NCI-H2081 treated with DMSO at 0.1 percent for 48 hours (cell line): ENCODE measurements at regions not wholly inside any gene's neighbourhood (a gene's known extent, or its start where the extent isn't known, plus 50 kb on each side); places are given as distances from the start of the nearest gene placed in this dataset.

Experiments
- DNase-seq: peaks from one replicate; lab custom pipeline; 2025; lab: John Stamatoyannopoulos, UW

DNA sequence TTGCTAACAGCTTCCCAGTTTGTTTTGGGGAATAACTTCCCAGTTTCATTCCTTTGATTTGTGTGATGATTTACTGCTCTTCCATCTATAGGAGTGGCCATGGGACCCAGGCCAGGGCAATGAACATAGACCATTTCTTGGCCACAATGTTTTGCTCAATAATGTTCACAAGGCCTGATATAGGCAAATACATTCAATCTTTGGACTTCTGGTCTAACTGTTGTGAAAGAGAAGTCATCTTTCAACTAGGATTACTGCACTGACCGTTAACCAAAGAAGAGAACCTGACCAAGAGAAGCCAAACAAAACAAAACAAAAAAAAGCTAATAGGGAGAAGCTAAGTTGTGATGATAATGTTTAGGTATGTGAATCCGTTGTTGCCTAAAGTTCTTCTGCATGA, 221.8 kb upstream of the SUCLG2 start:
- DNase-seq = no peak

DNA sequence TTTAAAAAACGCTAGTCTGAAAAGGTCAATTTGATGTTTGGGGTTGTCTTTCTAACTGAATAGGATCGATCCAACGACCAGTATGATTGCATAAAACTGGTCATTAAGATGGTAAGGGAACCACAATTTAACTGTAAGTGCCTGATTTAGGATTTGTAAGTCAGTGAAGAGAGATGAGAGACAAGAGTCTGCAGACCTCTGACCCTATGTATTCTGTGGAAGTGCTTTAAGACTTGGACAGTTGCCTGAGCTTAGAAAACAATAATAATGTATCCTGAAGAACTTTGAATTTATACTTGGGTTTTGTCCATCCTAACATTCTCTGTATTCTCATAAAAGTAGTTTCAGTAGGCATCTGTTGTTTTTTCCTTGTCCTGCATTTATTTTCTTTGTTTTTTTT, 221.4 kb upstream of the SUCLG2 start:
- no peak for DNase-seq

DNA sequence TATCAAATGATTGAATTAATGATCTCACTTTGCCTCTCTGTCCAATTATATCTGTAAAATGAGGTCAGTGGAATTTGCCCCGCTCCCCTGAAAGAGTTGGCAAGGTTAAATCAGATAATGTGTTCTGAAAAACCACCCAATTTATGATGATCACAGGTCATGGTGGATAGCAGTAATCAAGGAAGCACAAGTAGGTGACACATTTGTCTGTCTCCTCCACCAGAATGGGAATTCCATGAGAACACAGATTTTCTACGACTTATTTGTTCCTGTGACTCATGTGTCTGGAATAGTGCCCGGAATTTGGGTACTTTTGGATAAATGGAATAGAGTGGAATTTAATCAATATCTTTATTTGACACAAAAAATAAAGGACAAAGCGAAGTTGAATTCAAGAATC, 220.9 kb upstream of the SUCLG2 start:
- no peak for DNase-seq

DNA sequence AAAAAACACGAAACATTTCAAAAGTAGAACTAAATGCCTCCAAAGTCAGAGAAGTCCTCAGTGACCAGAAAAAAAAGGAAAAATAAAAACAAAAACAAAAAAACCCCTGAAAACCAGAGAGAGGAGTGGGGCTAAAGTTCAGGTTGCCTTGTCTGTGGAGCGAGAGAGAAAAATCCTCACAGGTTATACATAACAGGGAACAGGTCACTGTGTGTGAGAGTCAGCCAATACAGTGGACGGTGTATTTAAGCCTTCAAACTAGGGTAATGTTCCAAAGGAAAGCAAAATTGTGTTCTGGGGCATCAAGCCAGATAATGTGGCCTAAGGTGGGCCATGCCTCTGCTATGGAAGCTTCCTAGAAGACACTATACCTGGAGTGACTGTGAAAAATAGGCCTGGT, 216.1 kb upstream of the SUCLG2 start:
- no peak for DNase-seq

DNA sequence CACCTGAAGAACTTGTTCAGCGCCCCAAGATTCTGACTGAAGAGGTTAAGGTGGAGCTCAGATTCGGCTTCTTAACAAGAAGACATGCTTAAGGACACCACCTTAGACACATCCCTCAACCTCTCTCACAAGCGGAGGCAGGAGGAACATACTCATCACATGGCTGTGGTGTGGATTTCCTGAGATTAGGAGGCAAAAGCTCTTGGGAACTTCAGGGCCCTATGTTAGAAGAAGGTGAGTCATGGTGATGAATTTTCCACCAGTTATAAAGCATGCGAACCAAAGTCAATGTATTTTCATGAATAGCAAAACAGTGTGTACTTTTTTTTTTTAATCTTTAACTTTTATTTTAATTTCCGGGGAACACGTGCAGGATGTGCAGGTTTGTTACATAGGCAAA, 212.2 kb upstream of the SUCLG2 start:
- DNase-seq = no peak

DNA sequence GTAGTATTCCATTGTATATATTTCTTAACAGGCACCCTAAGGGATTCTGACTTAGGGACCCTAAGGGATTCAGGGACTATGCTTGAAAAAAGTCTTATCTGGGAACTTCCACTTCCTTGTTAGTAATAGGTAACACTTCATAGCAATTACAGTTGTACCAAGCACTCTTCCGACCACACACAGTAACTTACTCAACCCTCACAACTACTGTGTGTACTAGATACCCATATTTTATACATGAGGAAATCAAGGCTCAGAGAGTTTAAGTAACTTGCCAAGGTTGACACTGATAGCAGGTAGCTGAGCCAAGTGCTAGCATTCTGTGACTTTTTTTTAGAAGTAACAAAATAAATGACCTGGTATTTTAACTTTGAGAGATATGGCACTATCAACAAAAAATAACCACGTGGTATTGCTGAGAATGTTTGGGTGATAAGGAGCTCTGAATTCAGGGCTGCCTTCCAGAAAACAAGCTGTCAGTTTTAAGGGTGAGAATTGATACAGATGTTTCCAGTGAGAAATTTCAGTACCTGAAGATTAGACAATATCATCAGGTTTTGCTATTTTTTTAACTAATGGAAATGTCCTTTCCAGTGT, 210.3 kb upstream of the SUCLG2 start:
- no peak for DNase-seq

DNA sequence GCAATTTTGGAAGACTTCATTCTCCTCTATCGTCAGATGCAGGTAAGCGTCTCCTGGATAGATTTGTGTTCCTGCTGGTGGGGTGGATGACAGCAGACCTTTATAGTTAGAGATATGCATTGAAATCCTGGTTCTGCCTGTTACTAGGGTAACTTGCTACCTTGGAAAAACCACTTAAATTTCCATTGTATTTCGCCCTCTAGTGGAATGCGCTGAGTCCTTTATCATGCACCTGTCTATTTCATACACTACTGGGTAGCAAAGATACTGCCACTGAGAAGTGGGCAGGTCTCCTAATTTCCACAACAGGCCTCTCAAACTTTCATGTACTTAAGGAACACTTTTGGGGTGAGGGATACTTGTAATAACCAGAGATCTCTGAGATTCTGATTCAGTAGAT, 209.5 kb upstream of the SUCLG2 start:
- DNase-seq = no peak

DNA sequence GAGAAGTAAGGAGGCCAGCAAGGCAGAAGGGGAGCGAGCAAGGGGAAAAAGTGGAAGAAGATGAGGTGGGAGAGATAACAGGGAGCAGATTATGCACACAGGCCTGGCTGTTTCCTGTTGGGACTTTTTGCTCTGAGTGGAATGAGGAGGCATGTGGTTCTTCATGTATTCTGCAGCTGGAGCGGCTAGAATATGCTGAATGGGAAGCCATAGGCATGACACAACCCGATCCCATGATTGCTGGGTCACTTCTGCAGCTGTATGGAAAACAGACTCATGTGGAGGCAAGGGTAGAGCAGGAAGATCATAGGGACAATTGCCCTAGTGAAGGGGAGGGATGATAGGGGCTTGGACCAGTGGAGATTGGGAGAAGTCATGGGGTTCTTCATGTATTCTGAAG, 206.0 kb upstream of the SUCLG2 start:
- no peak for DNase-seq

DNA sequence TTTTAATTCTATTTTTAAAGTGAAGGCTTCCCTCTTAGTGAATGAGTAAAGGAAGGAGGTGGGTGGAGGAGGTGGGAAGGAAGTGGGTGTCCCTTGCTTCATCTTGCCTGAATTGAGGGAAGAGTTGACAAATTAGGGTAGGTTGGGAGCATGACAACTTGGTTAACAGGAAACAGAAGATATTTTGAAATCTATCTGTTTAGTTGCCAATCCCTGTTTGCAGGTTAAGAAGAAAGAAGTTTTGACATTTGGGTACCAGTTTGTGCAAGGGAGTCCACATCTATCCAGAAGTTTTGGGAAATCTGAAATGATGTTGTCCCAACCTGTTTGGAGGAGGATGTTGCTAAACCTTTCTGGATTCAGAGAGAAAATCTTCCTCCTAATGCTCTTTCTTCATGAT, 204.1 kb upstream of the SUCLG2 start:
- no peak for DNase-seq

DNA sequence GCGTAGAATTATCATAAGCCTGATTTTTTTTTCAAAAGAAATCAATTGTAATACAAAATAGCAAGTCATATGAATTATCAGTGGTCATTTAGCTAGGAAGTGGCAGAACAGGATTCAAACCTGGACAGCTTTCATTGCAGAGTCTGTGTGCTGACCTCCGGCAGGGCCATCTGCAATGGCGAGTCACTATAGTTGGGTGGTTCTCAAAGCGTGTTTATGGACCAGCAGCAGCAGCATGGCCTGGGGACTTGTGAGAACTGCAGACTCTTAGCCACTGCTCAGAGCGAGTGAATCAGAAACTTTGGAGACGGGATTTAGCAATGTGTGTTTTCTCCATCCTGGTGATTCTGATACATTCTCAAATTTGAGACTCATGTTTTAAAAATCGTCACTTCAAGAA, 202.3 kb upstream of the SUCLG2 start:
- DNase-seq = no peak

DNA sequence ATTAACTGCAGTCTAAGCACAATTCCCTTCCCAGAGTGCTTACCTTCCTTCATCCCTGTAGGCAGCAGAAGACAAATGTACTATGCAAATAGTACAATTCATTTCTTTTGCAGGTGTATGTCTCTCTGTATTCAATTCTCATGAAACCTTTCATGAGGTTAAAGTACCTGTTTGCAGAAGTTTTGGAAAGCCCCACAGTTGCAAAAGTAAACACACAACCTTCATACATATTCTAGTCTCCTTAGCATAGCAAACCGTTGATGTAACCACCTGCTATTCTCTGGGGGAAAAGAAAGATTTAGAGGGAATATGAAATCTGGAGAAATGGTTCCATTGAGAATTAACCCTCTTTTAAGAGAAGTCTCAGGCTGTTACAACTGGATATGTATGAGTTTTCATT, 200.3 kb upstream of the SUCLG2 start:
- DNase-seq = no peak

DNA sequence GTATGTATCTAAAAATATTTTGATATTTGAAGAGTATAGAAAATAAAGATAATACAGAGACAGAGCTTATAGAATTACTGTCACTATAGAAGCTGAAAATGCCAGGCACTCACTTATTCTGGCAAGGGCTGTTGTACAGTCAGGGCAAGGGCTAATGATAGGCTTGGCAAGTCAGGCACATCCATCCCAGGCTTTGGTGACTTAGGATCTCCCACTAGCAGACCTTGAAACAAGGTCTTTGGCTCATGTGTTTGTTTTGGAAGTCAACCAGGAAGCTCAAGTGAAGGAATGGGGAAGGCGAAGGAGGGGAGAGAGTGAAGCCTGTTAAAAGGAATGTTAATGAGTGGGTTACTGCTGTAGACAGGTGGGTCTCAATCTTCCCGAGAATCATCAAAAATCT, 199.1 kb upstream of the SUCLG2 start:
- no peak for DNase-seq

DNA sequence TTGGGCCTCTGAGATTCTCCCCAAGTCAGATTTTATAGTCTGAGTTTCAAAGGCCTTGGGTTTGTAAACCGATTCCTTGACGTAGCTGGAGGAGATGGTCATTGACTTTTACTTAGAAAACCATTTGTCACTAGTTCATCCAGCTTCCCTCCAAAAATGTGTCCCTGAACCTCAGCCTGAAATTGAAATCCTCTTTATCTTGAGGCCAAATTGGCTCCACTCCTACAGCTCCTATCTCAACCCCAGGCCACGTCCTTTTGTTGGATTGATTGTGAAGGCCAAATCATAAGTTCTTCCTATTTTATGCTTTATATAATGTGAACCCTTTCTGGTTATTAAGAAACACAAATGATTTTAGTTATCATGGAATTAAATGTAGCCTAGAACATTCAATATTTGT, 193.9 kb upstream of the SUCLG2 start:
- no peak for DNase-seq

DNA sequence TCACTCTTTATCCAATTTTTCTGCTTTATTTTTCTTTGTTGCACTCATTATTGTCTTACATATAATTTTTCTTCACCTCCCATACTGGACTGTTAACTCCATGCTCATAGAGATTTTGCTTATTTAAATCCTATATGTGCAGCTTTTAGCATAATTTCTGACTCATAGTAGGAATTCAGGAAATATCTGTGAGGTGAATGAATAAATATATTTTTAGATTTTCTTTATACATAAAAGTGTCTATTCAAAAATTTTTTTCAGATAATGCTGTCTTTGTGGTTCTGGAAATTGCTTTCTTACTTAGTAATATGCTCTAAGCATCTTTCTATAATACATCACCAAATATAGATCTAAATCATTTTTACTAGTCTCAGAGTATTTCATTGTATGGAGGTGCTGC, 191.8 kb upstream of the SUCLG2 start:
- DNase-seq = no peak

DNA sequence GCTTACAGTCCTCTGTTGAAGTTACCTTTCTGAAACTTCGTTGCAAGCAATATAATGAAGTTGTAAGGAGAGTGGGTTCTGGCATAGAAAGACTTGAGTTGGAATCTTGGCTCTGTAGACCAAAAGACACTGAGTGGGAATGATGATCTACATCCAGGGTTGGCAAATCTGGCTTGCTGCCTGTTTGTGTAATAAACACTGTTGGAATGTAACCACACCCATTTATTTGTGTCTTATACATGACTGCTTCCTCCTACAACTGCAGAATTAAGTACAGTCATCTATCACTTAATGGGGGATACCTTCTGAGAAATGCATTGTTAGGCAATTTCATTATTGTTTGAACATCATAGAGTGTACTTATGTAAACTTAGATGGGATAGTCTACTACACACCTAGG, 178.4 kb upstream of the SUCLG2 start:
- no peak for DNase-seq

DNA sequence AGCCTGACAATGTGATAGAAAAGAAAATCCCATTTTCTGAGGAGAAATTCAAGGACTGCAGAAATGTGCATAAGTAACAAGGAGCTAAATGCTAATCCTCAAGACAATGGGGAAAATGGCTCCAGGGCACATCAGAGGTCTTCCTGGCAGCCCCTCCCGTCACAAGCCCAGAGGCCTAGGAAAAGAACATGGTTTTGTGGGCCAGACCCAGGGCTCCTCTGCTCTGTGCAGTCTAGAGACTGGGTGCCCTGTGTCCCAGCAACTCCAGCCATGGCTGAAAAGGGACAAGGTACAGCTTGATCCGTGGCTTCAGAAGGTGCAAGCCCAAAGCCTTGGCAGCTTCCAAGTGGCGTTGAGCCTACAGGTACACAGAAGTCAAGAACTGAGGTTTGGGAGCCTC, 176.8 kb upstream of the SUCLG2 start:
- no peak for DNase-seq

DNA sequence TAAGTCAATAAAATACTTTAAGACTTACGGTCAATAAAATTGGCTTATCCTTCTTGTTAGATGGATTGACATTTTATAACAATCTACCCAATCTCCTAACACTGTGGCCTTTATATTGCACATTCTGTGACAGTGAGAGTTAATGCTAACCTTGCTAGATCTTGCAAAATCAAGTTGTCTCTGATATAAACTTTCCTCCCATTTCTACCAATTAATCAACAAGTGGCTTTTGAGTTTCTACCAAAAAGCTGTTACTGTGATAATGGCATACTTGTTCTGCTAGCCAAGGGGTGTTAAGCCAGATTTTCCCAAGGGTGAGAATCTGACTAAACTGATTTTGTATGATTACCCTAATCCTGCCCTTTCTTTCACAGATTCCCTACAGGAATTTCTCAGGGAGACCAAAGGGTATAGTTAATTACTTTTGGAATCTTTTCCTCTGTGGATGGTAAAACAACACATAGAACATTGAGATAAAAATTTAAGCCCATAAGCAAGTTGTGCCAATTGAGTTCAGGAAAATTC, 174.1 kb upstream of the SUCLG2 start:
- DNase-seq = no peak

DNA sequence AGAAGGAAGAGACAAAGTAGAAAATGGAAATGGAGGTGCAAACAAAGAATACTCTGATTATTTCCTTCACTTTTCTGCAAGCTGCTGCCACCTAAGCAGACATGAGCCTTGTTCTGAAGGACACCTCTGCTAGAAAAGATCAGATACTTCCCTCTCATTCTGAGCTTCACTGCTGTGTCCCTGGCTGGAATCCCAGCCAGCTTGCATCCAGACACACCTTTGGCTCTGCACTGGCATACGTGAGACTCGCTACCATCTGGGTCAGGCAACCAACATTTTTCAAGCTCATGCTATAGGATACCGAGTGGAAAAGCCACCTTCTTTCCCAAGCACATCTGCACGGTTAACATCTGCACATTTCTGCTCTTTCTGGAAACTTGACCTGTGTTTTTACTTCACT, 166.7 kb upstream of the SUCLG2 start:
- DNase-seq = no peak

DNA sequence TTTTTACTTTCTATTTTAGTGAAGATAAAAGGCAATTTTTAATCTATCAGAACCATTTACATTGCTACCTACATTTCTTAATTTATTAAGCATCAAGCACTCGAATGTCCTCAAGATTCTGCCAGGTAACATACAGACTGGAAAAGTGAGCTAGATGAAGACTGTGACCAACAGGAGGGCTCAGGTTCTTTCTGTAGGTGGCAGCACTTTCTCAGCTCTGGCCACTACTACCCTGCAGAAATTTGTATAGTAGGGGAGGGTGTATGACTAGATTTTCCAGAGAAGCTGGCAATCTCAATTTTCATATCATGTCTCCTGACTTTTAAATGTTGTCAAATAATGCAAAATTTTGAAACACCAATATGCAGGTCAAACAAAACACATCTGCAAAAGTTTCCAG, 165.0 kb upstream of the SUCLG2 start:
- no peak for DNase-seq

DNA sequence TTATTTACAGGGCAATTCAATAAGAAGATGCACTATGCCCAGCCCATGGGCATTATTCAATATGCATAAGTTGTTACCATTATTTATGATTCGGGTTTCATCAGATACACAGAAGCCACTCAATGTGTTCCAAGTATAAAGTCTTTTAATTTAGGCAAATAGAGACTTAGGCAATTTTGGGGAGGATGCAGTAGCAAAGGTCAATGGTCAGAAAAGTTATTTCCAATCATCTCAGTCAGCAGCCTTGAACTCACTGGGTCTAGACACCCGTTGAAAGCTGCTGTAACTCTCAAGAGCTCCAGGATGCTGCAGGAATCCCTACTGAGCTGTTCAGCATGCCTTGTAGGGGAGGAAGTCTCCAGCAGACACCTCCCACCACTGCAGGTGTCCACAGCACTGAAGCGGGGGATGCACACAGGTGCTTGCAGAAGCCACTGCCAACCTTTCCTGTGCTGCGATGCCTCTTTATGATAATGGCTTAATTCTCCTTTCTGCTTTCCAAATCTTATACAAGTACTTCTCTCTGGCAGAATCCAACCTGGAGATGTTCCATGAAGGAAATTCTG, 155.0 kb upstream of the SUCLG2 start:
- no peak for DNase-seq

DNA sequence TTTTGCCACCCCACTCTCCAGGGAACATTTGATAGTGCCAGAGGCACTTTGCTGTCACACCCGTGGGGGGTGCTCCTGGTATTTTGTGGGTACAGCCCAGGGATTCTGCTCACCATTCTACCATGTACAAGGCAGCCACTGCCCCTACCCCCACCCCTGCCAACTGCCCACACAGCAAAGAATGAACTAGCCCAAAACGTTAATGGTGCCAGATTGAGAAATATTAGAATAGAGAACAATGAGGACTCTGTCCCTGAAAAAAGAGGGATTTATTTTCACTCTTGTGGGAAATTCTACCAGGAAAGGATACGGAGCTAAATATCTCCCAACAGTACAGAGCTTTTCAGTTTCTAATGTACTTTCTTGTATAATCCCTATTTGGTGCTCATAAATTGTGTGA, 154.5 kb upstream of the SUCLG2 start:
- DNase-seq = no peak

DNA sequence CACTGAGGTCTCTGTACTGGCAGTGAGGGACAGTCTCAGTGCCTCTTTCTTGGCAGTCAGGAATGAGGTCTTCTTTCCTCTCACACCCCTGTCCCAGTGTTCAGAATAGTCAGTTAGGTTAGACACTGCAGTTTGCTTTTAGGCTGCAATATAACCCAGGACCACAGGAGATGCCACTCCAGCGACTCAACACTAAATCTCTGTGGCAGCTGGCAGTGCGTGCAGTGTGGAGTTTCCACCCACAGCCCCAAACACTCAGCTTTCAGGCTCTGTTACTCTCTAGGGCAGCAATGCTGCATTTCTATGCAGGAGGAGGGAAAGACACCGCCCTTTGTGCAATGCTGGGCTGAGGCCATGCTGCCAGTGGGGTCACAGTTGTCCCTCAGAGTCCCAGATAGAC, 150.2 kb upstream of the SUCLG2 start:
- DNase-seq = no peak

DNA sequence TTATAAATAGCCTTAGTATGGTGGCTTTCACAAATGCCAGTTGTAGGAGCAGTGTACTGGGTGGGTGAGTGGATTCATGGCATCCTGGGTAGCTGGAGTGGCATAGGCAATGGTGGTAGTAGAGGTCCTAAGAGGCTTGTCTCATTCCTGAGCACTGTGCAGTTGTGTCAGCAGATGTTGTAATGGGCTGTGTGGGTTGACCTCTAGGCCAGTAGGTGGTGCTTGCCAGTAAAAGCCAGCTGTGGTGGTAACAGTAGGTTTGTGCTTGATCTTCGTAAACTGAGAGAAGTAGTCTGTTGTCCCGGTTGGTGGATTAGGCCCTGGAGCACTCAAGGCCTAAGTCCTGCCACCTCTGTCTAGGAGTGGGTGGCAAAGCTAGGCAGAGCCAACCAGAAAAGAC, 149.7 kb upstream of the SUCLG2 start:
- DNase-seq = no peak

DNA sequence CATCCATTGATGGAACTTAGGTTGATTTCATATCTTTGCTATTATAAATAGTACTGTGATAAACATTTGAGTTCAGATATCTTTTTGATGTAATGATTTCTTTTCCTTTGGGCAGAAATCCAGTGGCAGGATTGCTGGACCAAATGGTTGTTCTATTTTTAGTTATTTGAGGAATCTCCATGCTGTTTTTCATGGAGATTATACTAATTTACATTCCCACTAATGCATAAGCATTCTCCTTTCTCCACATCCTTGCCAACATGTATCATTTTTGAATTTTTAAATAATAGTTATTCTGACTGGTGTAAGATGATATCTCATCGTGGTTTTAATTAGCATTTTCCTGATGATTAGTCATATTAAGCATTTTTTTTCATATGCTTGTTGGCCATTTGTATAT, 144.0 kb upstream of the SUCLG2 start:
- no peak for DNase-seq
